ENCODE measurements at regions not wholly inside any gene's neighbourhood (a gene's known extent, or its start where the extent isn't known, plus 50 kb on each side); places are given as distances from the start of the nearest gene placed in this dataset.

GRCh38 chr2:209305746-209306196 lies 118.1 kb upstream of the MAP2 start:
- TF ChIP-seq CTCF (IDR thresholded peaks at IDR 0.05; ENCODE audit: borderline replicate concordance, extremely low read depth, insufficient read depth) = no peak
- Histone ChIP-seq H3K27ac (ENCODE audit: low read depth in 2 of 2, low read length in 2 of 2) (no peak overlapping the region), H3K9ac (ENCODE audit: low read length in 3 of 3) (no peak overlapping the region), H3K9me3 (ENCODE audit: control insufficient read depth in 2 of 3, insufficient read depth in 1 of 3, low read length in 3 of 3) (no peaks in the 10 kb centered on the region), H3K4me3 (ENCODE audit: low read length in 3 of 3) (no peak overlapping the region), H3K36me3 (ENCODE audit: control insufficient read depth in 2 of 3, insufficient read depth in 3 of 3, low read length in 3 of 3) (no peaks in the 10 kb centered on the region), H3K27me3 (ENCODE audit: control insufficient read depth, insufficient read depth, low read length) (no peaks in the 10 kb centered on the region), H3K4me1 (ENCODE audit: control insufficient read depth in 2 of 3, insufficient read depth in 2 of 3, low read depth in 1 of 3, low read length in 3 of 3) (no peaks in the 10 kb centered on the region)
- intact Hi-C loops (cut with DNase I) = no loop called here
- FAIRE-seq (no peak), DNase-seq (no peak)

- no peak for FAIRE-seq
- DNase-seq = peak in 1 of 5 donors; percentile 59
- no peak overlapping the region for H3K9ac ChIP-seq (ENCODE audit: low read length in 3 of 3)
- H3K36me3 ChIP-seq (ENCODE audit: control insufficient read depth in 2 of 3, insufficient read depth in 3 of 3, low read length in 3 of 3) = no peaks in the 10 kb centered on the region
- H3K4me1 ChIP-seq (ENCODE audit: control insufficient read depth in 2 of 3, insufficient read depth in 2 of 3, low read depth in 1 of 3, low read length in 3 of 3) = no peaks in the 10 kb centered on the region
- H3K27me3 ChIP-seq (ENCODE audit: control insufficient read depth, insufficient read depth, low read length) = no peaks in the 10 kb centered on the region
- H3K9me3 ChIP-seq (ENCODE audit: control insufficient read depth in 2 of 3, insufficient read depth in 1 of 3, low read length in 3 of 3) = no peaks in the 10 kb centered on the region
- intact Hi-C loops (cut with DNase I) = no loop called here
- no peak overlapping the region for H3K4me3 ChIP-seq (ENCODE audit: low read length in 3 of 3)
- no peak overlapping the region for H3K27ac ChIP-seq (ENCODE audit: low read depth in 2 of 2, low read length in 2 of 2)
- no peak for TF ChIP-seq CTCF (IDR thresholded peaks at IDR 0.05; ENCODE audit: borderline replicate concordance, extremely low read depth, insufficient read depth)
Measured at GRCh38 chr2:209307161-209308001, 116.5 kb upstream of the MAP2 start.

DNA sequence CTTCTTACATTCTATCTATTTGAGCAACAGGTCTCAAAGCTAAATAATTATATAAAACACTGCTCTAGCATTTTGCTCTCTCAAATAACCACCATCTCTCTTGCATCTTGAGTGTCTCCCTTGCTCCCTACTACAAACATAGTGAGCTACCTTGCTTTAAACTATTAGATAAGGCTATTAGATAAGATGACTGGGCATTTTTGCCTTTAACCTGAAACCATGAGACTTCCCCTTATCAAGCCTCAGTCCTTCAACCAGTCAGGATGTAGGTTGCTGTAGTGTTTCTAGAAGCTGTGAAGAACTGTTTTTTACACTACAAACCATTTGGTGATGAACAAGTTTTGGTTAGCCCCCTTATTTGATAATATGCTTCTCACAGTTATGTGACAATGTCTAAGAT lies 115.4 kb upstream of the MAP2 start:
- Histone ChIP-seq H3K27me3 (ENCODE audit: control insufficient read depth, insufficient read depth, low read length) (no peaks in the 10 kb centered on the region), H3K9ac (ENCODE audit: low read length in 3 of 3) (no peak overlapping the region), H3K9me3 (ENCODE audit: control insufficient read depth in 2 of 3, insufficient read depth in 1 of 3, low read length in 3 of 3) (no peaks in the 10 kb centered on the region), H3K4me1 (ENCODE audit: control insufficient read depth in 2 of 3, insufficient read depth in 2 of 3, low read depth in 1 of 3, low read length in 3 of 3) (no peaks in the 10 kb centered on the region), H3K27ac (ENCODE audit: low read depth in 2 of 2, low read length in 2 of 2) (no peak overlapping the region), H3K36me3 (ENCODE audit: control insufficient read depth in 2 of 3, insufficient read depth in 3 of 3, low read length in 3 of 3) (no peaks in the 10 kb centered on the region), H3K4me3 (ENCODE audit: low read length in 3 of 3) (no peak overlapping the region)
- intact Hi-C loops (cut with DNase I) = no loop called here
- DNase-seq = no peak
- no peak for FAIRE-seq
- TF ChIP-seq CTCF (IDR thresholded peaks at IDR 0.05; ENCODE audit: borderline replicate concordance, extremely low read depth, insufficient read depth) = no peak

All from kidney (tissue), 13 donors.